ENCODE measurements at regions not wholly inside any gene's neighbourhood (a gene's known extent, or its start where the extent isn't known, plus 50 kb on each side); places are given as distances from the start of the nearest gene placed in this dataset.

GRCh38 chr4:161329852-161330251 lies 833.9 kb downstream of the FSTL5 start:
- TF ChIP-seq CTCF (IDR thresholded peaks at IDR 0.05 in 8 of 11, conservative IDR thresholded peaks at IDR 0.05 in 3 of 11) (no peak), POLR2A (IDR thresholded peaks at IDR 0.05) (no peak)

All from spleen (tissue), 7 donors.